Activated B cell treated with CpG ODN at 0.5 μM for 24 hours (primary cell): ENCODE measurements at regions not wholly inside any gene's neighbourhood (a gene's known extent, or its start where the extent isn't known, plus 50 kb on each side); places are given as distances from the start of the nearest gene placed in this dataset.

Source experiments
- ATAC-seq: fragments of 200-7000 bp; cut with Tn5 transposase; one replicate; pipeline ENCODE4 v1.10.0; 2021; ENCODE audit warnings: low read depth, mild to moderate bottlenecking, moderate library complexity
- CTCF ChIA-PET: fragments of 350-600 bp; sonication (Branson Sonifier 250); formaldehyde crosslinking; loops from one replicate; lab custom pipeline; 2021; ENCODE audit warnings: antibody characterized with exemption; lab: Charles Lee
- POLR2A ChIA-PET: fragments of 350-600 bp; sonication (Branson Sonifier 250); formaldehyde crosslinking; loops from one replicate; lab custom pipeline; 2021; ENCODE audit warnings: antibody characterized with exemption; lab: Charles Lee
- DNase-seq: peaks from one replicate; pipeline ENCODE4 v3.0.0; 2022
- H3K27ac Mint-ChIP-seq: one replicate; pipeline ENCODE4 v1.8.0; 2020; ENCODE audit warnings: mixed read lengths
- H3K27me3 Mint-ChIP-seq: one replicate; pipeline ENCODE4 v1.8.0; 2021; ENCODE audit warnings: mixed read lengths
- H3K36me3 Mint-ChIP-seq: one replicate; pipeline ENCODE4 v1.8.0; 2021; ENCODE audit warnings: low read depth, mixed read lengths
- H3K4me1 Mint-ChIP-seq: one replicate; pipeline ENCODE4 v1.8.0; 2021; ENCODE audit warnings: mixed read lengths
- H3K4me3 Mint-ChIP-seq: one replicate; pipeline ENCODE4 v1.8.0; 2020; ENCODE audit warnings: mild to moderate bottlenecking, mixed read lengths
- H3K9me3 Mint-ChIP-seq: one replicate; pipeline ENCODE4 v1.8.0; 2020; ENCODE audit warnings: mixed read lengths
- CTCF ChIP-seq: fragments of 200-600 bp; IDR thresholded peaks from one replicate; pipeline ENCODE4 v1.8.0; 2022; ENCODE audit warnings: antibody characterized with exemption, mild to moderate bottlenecking
- intact Hi-C: fragments of 100-400 bp; cut with micrococcal nuclease; formaldehyde crosslinking; loops from one replicate; pipeline ENCODE4 v1.15.1; 2024

- TF ChIP-seq CTCF: no peak
- ATAC-seq (peak; percentile 92), DNase-seq (peak; percentile 55)
- H3K27me3 Mint-ChIP-seq: peaks cover 11% of the 10 kb centered on the region
- no peaks in the 10 kb centered on the region for H3K36me3 Mint-ChIP-seq
- POLR2A ChIA-PET: no interaction called here
- no peaks in the 10 kb centered on the region for H3K9me3 Mint-ChIP-seq
- peak overlapping the region; percentile 44 for H3K4me3 Mint-ChIP-seq
- CTCF ChIA-PET: interaction anchor here (1.0 kb wide), 1 partner anchor 9 kb away, joined by 6 read pairs; no protein-coding TSS in a partner anchor
- intact Hi-C loops: no loop called here
- H3K27ac Mint-ChIP-seq: no peak overlapping the region
- H3K4me1 Mint-ChIP-seq: peaks cover 1% of the 10 kb centered on the region
These were observed 650.5 kb downstream of the GALR1 start for GRCh38 chr18:77899972-77900754.

- DNase-seq: no peak
- ChIA-PET CTCF (no interaction called here), POLR2A (no interaction called here)
- no peak for ATAC-seq
- Mint-ChIP-seq H3K4me1 (peaks cover under 1% of the 10 kb centered on the region), H3K27me3 (no peaks in the 10 kb centered on the region), H3K9me3 (no peaks in the 10 kb centered on the region), H3K27ac (no peak overlapping the region), H3K36me3 (no peaks in the 10 kb centered on the region), H3K4me3 (no peak overlapping the region)
- intact Hi-C loops: no loop called here
- TF ChIP-seq CTCF: no peak
These were observed 655.4 kb downstream of the GALR1 start for GRCh38 chr18:77905011-77905410.

- Mint-ChIP-seq H3K36me3 (no peaks in the 10 kb centered on the region), H3K27me3 (no peaks in the 10 kb centered on the region), H3K27ac (no peak overlapping the region), H3K4me3 (no peak overlapping the region), H3K4me1 (no peaks in the 10 kb centered on the region), H3K9me3 (no peaks in the 10 kb centered on the region)
- ATAC-seq: no peak
- intact Hi-C loops: no loop called here
- ChIA-PET CTCF (no interaction called here), POLR2A (no interaction called here)
- TF ChIP-seq CTCF: no peak
- DNase-seq: no peak
These were observed 655.9 kb downstream of the GALR1 start for GRCh38 chr18:77905449-77906055.

- CTCF ChIA-PET: no interaction called here
- ATAC-seq: no peak
- intact Hi-C loops: no loop called here
- Mint-ChIP-seq H3K36me3 (no peaks in the 10 kb centered on the region), H3K4me1 (no peaks in the 10 kb centered on the region), H3K27ac (no peak overlapping the region), H3K27me3 (no peaks in the 10 kb centered on the region), H3K9me3 (no peaks in the 10 kb centered on the region), H3K4me3 (no peak overlapping the region)
- TF ChIP-seq CTCF: no peak
- POLR2A ChIA-PET: no interaction called here
- DNase-seq: no peak
These were observed 656.6 kb downstream of the GALR1 start for GRCh38 chr18:77906103-77906892.

- DNase-seq (no peak), ATAC-seq (no peak)
- Mint-ChIP-seq H3K27ac (no peak overlapping the region), H3K9me3 (no peaks in the 10 kb centered on the region), H3K4me3 (no peak overlapping the region), H3K36me3 (no peaks in the 10 kb centered on the region), H3K4me1 (no peaks in the 10 kb centered on the region), H3K27me3 (no peaks in the 10 kb centered on the region)
- intact Hi-C loops: no loop called here
- no peak for TF ChIP-seq CTCF
- ChIA-PET CTCF (no interaction called here), POLR2A (no interaction called here)
These were observed 660.7 kb downstream of the GALR1 start for GRCh38 chr18:77910347-77910746.
